Thyroid gland (tissue), 4 donors: ENCODE measurements at regions not wholly inside any gene's neighbourhood (a gene's known extent, or its start where the extent isn't known, plus 50 kb on each side); places are given as distances from the start of the nearest gene placed in this dataset.
"Not testable (repeated sequence)": the region's sequence is repeated elsewhere in the genome, so short reads cannot be mapped to it uniquely, and the experiment has no call there.

Experiments used
- POLR2A ChIP-seq, 2 donors: fragments of 450-650 bp; IDR thresholded peaks; one replicate each; pipeline ENCODE4 v1.6.1; 2017; ENCODE audit warnings: antibody characterized with exemption in 2 of 2, mild to moderate bottlenecking in 2 of 2, moderate library complexity in 1 of 2
- TF ChIP-seq, protein P1 (sequence below), 6 experiments: fragments of 200-600 bp in 3 of 6; fragments of 450-650 bp in 3 of 6; sonication (generic) in 3 of 6; IDR thresholded peaks; one replicate each; pipeline ENCODE4 v1.5.1; 2016 to 2019; ENCODE audit warnings: antibody characterized with exemption in 6 of 6, mild to moderate bottlenecking in 2 of 6, inconsistent platforms in 1 of 6, moderate library complexity in 1 of 6

DNA sequence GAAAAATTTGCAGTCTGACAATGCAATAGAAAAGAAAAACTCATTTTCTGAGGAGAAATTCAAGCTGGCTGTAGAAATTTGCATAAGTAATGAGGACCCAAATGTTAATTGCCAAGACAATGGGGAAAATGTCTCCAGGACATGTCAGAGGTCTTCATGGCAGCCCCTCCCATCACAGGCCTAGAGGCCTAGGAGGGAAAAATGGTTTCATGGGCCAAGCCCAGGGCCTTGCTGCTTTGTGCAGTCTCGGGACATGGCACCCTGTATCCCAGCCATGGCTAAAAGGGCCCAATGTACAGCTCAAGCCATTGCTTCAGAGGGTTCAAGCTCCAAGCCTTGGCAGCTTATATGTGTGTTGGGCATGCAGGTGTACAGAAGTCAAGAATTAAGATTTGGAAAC is 244.9 kb upstream of the ZFP42 start:
- TF ChIP-seq, protein P1, sequence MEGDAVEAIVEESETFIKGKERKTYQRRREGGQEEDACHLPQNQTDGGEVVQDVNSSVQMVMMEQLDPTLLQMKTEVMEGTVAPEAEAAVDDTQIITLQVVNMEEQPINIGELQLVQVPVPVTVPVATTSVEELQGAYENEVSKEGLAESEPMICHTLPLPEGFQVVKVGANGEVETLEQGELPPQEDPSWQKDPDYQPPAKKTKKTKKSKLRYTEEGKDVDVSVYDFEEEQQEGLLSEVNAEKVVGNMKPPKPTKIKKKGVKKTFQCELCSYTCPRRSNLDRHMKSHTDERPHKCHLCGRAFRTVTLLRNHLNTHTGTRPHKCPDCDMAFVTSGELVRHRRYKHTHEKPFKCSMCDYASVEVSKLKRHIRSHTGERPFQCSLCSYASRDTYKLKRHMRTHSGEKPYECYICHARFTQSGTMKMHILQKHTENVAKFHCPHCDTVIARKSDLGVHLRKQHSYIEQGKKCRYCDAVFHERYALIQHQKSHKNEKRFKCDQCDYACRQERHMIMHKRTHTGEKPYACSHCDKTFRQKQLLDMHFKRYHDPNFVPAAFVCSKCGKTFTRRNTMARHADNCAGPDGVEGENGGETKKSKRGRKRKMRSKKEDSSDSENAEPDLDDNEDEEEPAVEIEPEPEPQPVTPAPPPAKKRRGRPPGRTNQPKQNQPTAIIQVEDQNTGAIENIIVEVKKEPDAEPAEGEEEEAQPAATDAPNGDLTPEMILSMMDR (IDR thresholded peaks at IDR 0.05) = not testable (repeated sequence)
- not testable (repeated sequence) for TF ChIP-seq POLR2A (IDR thresholded peaks at IDR 0.05)
